ENCODE measurements at regions not wholly inside any gene's neighbourhood (a gene's known extent, or its start where the extent isn't known, plus 50 kb on each side); places are given as distances from the start of the nearest gene placed in this dataset.

DNA sequence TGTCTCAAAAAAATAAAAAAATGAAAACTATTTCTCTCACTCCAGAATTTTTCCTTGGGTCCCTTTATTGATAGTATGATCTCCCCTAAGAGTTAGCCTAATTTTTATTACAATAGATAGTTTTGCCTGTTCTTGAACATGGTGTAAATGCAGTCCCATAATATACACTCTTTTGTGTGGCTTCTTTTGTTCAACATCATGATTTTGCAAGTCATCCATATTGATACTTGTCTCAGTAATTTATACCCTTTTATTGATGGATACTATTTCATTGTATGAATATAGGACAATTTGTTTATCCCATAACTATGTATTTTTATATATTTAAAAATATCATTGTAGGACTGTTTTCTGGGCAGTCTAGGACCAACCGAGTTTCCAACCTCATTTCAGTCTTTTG is 207.0 kb downstream of the UTP18 start:
- BruUV-seq (replicated peaks): no TSS peak
- ChIA-PET CTCF (no interaction called here), POLR2A (ENCODE audit: unreplicated experiment) (no interaction called here)
- H3K4me3 ChIP-seq: no peak overlapping the region
- no peaks in the 10 kb centered on the region for H3K9me3 ChIP-seq (ENCODE audit: insufficient read depth, low read depth)
- H3K36me3 ChIP-seq (ENCODE audit: low read depth): no peaks in the 10 kb centered on the region
- intact Hi-C loops (cut with micrococcal nuclease; ENCODE audit: unreplicated experiment): no loop called here
- no peaks in the 10 kb centered on the region for H3K9me2 ChIP-seq (ENCODE audit: insufficient read depth)
- TF ChIP-seq EZH2 (IDR thresholded peaks at IDR 0.05; ENCODE audit: low read depth): no peak
- TF ChIP-seq, protein P1, sequence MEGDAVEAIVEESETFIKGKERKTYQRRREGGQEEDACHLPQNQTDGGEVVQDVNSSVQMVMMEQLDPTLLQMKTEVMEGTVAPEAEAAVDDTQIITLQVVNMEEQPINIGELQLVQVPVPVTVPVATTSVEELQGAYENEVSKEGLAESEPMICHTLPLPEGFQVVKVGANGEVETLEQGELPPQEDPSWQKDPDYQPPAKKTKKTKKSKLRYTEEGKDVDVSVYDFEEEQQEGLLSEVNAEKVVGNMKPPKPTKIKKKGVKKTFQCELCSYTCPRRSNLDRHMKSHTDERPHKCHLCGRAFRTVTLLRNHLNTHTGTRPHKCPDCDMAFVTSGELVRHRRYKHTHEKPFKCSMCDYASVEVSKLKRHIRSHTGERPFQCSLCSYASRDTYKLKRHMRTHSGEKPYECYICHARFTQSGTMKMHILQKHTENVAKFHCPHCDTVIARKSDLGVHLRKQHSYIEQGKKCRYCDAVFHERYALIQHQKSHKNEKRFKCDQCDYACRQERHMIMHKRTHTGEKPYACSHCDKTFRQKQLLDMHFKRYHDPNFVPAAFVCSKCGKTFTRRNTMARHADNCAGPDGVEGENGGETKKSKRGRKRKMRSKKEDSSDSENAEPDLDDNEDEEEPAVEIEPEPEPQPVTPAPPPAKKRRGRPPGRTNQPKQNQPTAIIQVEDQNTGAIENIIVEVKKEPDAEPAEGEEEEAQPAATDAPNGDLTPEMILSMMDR (conservative IDR thresholded peaks at IDR 0.05): no peak
- H3K27me3 ChIP-seq (ENCODE audit: insufficient read depth, low read depth): peaks cover 70% of the 10 kb centered on the region
- no peaks in the 10 kb centered on the region for H3K4me1 ChIP-seq (replicated peaks; ENCODE audit: insufficient read depth)
- no peak overlapping the region for H3K4me2 ChIP-seq
- H3K79me2 ChIP-seq (ENCODE audit: low read depth): no peaks in the 10 kb centered on the region
- H4K20me1 ChIP-seq (ENCODE audit: insufficient read depth): no peaks in the 10 kb centered on the region
- H3F3A ChIP-seq (ENCODE audit: insufficient read depth, low read depth): no peaks in the 10 kb centered on the region
- DNase-seq: no peak
- H2AFZ ChIP-seq: no peak overlapping the region
- H3K27ac ChIP-seq: no peak overlapping the region

DNA sequence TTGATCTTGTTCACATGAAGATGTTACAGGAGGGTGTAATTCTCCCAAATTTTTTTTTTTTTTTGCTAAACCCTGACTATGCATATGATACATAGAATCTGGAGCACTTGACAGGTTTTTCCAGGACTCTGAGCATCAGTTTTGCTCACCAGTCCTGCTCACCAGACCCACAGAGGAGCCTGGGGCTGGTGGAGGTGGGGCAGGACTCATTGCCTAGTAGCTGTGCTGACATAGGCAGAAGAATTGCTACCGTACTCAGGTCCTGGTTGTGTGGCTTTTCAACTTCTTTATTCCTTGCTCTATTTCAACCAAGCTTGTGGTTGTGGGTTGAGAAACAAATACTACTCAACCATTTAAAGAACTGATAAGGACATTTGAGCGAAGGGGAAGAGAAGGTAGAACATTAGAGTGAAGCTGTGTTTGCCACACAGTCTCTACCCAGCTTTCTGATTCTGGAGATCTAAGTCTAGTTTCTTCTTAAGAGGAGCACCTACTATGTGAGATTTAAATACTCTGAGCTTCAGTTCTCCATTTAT is 212.4 kb downstream of the UTP18 start:
- TF ChIP-seq, protein P1 (conservative IDR thresholded peaks at IDR 0.05): no peak
- CTCF ChIA-PET: no interaction called here
- H3K9me2 ChIP-seq (ENCODE audit: insufficient read depth): no peaks in the 10 kb centered on the region
- H3K4me1 ChIP-seq (replicated peaks; ENCODE audit: insufficient read depth): no peaks in the 10 kb centered on the region
- BruUV-seq (replicated peaks): no TSS peak
- H4K20me1 ChIP-seq (ENCODE audit: insufficient read depth): no peaks in the 10 kb centered on the region
- H3K4me3 ChIP-seq: no peak overlapping the region
- no peak overlapping the region for H3K4me2 ChIP-seq
- POLR2A ChIA-PET (ENCODE audit: unreplicated experiment): no interaction called here
- no peaks in the 10 kb centered on the region for H3K36me3 ChIP-seq (ENCODE audit: low read depth)
- H3F3A ChIP-seq (ENCODE audit: insufficient read depth, low read depth): no peaks in the 10 kb centered on the region
- intact Hi-C loops (cut with micrococcal nuclease; ENCODE audit: unreplicated experiment): no loop called here
- H3K27me3 ChIP-seq (ENCODE audit: insufficient read depth, low read depth): peaks cover 58% of the 10 kb centered on the region
- no peak overlapping the region for H2AFZ ChIP-seq
- no peaks in the 10 kb centered on the region for H3K9me3 ChIP-seq (ENCODE audit: insufficient read depth, low read depth)
- H3K27ac ChIP-seq: no peak overlapping the region
- H3K79me2 ChIP-seq (ENCODE audit: low read depth): no peaks in the 10 kb centered on the region
- no peak for DNase-seq

DNA sequence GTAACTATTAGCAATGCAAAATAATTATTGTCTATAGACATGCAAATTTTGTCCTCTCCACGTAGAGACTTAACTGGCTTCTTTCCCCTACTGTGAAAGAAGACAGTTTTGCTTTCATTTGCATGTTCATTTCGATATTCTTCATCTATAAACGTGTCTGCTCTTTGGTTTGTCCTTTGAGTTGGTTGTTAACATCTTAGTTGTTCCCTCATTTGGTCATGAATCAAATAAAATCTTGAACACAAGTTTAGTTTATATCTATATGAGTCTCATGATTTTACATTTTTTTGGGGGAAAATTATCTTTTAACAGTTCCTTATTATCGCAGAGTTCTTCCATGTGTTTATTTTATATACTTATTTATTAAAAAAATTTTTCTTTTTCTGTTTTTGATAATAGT is 214.4 kb downstream of the UTP18 start:
- H3K79me2 ChIP-seq (ENCODE audit: low read depth): no peaks in the 10 kb centered on the region
- DNase-seq: no peak
- ChIA-PET CTCF (no interaction called here), POLR2A (ENCODE audit: unreplicated experiment) (no interaction called here)
- H3F3A ChIP-seq (ENCODE audit: insufficient read depth, low read depth): no peaks in the 10 kb centered on the region
- no peaks in the 10 kb centered on the region for H3K9me3 ChIP-seq (ENCODE audit: insufficient read depth, low read depth)
- TF ChIP-seq EZH2 (IDR thresholded peaks at IDR 0.05; ENCODE audit: low read depth): no peak
- TF ChIP-seq, protein P1 (conservative IDR thresholded peaks at IDR 0.05): no peak
- BruUV-seq (replicated peaks): no TSS peak
- H3K9me2 ChIP-seq (ENCODE audit: insufficient read depth): no peaks in the 10 kb centered on the region
- no peak overlapping the region for H3K4me3 ChIP-seq
- H2AFZ ChIP-seq: no peak overlapping the region
- no peak overlapping the region for H3K27ac ChIP-seq
- H4K20me1 ChIP-seq (ENCODE audit: insufficient read depth): no peaks in the 10 kb centered on the region
- no peak overlapping the region for H3K4me2 ChIP-seq
- H3K27me3 ChIP-seq (ENCODE audit: insufficient read depth, low read depth): peaks cover 51% of the 10 kb centered on the region
- H3K4me1 ChIP-seq (replicated peaks; ENCODE audit: insufficient read depth): no peaks in the 10 kb centered on the region
- no peaks in the 10 kb centered on the region for H3K36me3 ChIP-seq (ENCODE audit: low read depth)
- intact Hi-C loops (cut with micrococcal nuclease; ENCODE audit: unreplicated experiment): no loop called here
